Karpas-422 (cell line): ENCODE measurements at regions not wholly inside any gene's neighbourhood (a gene's known extent, or its start where the extent isn't known, plus 50 kb on each side); places are given as distances from the start of the nearest gene placed in this dataset.

Experiments
- DNase-seq: peaks from one replicate; pipeline ENCODE4 v3.0.0-alpha.2; 2015
- H2AFZ ChIP-seq: fragments of 200-600 bp; sonication (generic); 2 replicates; pipeline ENCODE4 v1.6.1; 2014; ENCODE audit warnings: antibody characterized with exemption, low read length, mixed read lengths
- H3K27ac ChIP-seq: fragments of 200-600 bp; sonication (generic); 2 replicates; pipeline ENCODE4 v1.5.1; 2014; ENCODE audit warnings: mild to moderate bottlenecking, low read length, moderate library complexity
- H3K27me3 ChIP-seq: fragments of 200-600 bp; sonication (generic); 2 replicates; pipeline ENCODE4 v1.6.1; 2014; ENCODE audit warnings: low read length, mixed read lengths
- H3K36me3 ChIP-seq: fragments of 200-600 bp; sonication (generic); 2 replicates; pipeline ENCODE4 v1.6.1; 2014; ENCODE audit warnings: low read length, mixed read lengths; ENCODE audit not compliant: insufficient read depth
- H3K4me1 ChIP-seq: fragments of 200-600 bp; sonication (generic); 2 replicates; pipeline ENCODE4 v1.6.1; 2014; ENCODE audit warnings: mild to moderate bottlenecking, low read length, mixed read lengths
- H3K4me2 ChIP-seq: fragments of 200-600 bp; sonication (generic); 2 replicates; pipeline ENCODE4 v1.6.1; 2014; ENCODE audit warnings: low read length, low read depth, mild to moderate bottlenecking; ENCODE audit not compliant: poor library complexity, severe bottlenecking
- H3K4me3 ChIP-seq: fragments of 200-600 bp; sonication (generic); 2 replicates; pipeline ENCODE4 v1.5.1; 2014; ENCODE audit warnings: mild to moderate bottlenecking, antibody characterized with exemption, low read length, mixed read lengths
- H3K79me2 ChIP-seq: fragments of 200-600 bp; sonication (generic); 2 replicates; pipeline ENCODE4 v1.6.1; 2014; ENCODE audit warnings: mild to moderate bottlenecking, low read length, mixed read lengths
- H3K9ac ChIP-seq: fragments of 200-600 bp; sonication (generic); 2 replicates; pipeline ENCODE4 v1.6.0; 2014; ENCODE audit warnings: low read length
- H3K9me2 ChIP-seq: fragments of 200-600 bp; sonication (generic), shearing (Covaris generic); replicated peaks from 2 replicates; pipeline ENCODE4 v1.6.0; 2014; ENCODE audit warnings: mild to moderate bottlenecking, low read length, moderate library complexity; ENCODE audit not compliant: insufficient read depth
- H3K9me3 ChIP-seq: fragments of 300-700, 200-600 bp; sonication (generic); 2 replicates; pipeline ENCODE4 v1.6.1; 2014; ENCODE audit warnings: low read length, mixed read lengths
- H4K20me1 ChIP-seq: fragments of 200-600 bp; sonication (generic); 2 replicates; pipeline ENCODE4 v1.6.1; 2014; ENCODE audit warnings: mild to moderate bottlenecking, antibody characterized with exemption, low read length, low read depth; ENCODE audit not compliant: insufficient read depth

DNA sequence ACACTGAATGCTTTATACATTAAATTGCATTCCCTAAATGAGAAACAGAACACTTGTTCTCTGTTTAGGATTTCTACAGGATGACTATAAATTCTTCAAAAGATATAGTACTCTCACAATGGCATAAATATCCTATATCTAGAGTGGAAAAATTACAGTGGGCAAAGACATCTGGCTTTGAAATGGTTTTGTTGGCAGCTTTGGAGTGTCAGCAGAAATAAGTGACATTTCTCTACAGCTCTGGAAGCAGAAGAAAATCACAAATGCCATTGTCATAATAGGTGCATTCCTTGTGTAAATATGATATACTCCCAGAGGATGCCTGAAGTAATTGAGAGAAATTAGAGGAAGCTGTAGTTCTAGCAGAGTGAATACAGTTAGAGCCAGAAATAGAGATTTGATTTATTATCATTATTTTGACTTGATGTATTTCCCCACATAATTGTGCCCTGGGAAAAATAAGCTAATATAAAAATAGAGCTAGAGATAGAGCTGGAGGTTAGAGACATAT is 95.9 kb upstream of the GALNTL6 start:
- no peak overlapping the region for H3K9ac ChIP-seq
- no peak overlapping the region for H3K4me2 ChIP-seq
- H3K4me1 ChIP-seq: no peaks in the 10 kb centered on the region
- no peaks in the 10 kb centered on the region for H3K27me3 ChIP-seq
- no peaks in the 10 kb centered on the region for H3K9me3 ChIP-seq
- H3K4me3 ChIP-seq: no peak overlapping the region
- H3K9me2 ChIP-seq: no peaks in the 10 kb centered on the region
- H2AFZ ChIP-seq: no peak overlapping the region
- no peaks in the 10 kb centered on the region for H3K36me3 ChIP-seq
- DNase-seq: no peak
- no peaks in the 10 kb centered on the region for H3K79me2 ChIP-seq
- no peaks in the 10 kb centered on the region for H4K20me1 ChIP-seq
- no peak overlapping the region for H3K27ac ChIP-seq

DNA sequence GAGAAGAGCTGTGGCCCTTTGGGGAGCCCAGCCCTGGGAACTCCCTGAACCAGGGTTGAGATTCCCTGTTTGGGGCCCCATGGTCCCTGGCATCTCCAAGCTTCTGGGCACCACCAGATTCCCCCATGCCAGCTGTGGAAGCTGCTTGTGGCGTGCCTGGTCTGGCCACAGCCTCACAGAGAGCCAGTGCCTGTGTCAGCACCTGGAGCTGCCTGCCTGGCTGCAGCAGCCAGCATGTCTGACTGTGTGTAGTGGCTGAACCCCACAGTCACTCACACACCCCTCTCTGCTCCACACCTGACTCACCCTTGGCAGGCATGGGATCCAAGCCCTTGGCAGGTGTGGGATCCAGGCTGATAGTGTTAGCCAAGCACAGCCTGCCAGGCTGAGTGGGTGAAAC is 97.2 kb upstream of the GALNTL6 start:
- H3K9ac ChIP-seq: no peak overlapping the region
- no peaks in the 10 kb centered on the region for H3K27me3 ChIP-seq
- H3K9me3 ChIP-seq: no peaks in the 10 kb centered on the region
- no peak overlapping the region for H3K4me3 ChIP-seq
- H3K36me3 ChIP-seq: no peaks in the 10 kb centered on the region
- no peak overlapping the region for H3K27ac ChIP-seq
- H3K4me2 ChIP-seq: no peak overlapping the region
- no peaks in the 10 kb centered on the region for H3K79me2 ChIP-seq
- no peak for DNase-seq
- H4K20me1 ChIP-seq: no peaks in the 10 kb centered on the region
- H2AFZ ChIP-seq: no peak overlapping the region
- no peaks in the 10 kb centered on the region for H3K9me2 ChIP-seq
- H3K4me1 ChIP-seq: no peaks in the 10 kb centered on the region

DNA sequence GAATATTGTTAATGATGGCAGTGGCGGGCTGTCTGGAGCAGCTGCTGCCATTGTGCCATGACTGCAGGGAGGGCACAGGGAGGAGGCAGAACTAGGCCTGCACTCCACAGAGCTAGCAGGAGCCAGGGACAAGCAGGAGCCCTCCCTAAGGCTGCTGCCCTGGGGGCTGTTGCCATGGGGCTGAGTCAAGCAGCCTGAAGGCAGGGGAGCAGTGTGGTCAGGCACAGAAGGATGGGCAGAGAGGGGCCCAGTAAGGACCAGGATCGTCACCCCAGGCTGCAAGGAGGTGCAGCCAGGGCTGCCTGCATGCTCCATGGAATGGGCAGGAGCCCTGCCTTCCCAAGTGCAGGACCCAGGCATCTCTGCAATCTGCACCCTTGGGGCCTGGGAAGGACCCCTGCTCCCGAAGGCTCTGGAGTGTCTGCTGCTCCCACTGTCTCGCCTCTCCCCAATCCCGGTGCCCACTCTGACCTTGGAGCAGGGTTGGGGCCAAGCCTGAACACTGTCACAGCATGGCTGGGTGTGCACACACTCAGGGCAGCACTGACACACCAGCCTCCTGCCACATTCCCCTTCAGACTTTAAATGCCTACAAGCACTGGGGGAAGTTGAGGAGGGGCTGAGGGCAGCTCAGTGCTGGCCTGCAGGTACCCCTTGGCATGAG is 98.3 kb upstream of the GALNTL6 start:
- Histone ChIP-seq H3K27me3 (no peaks in the 10 kb centered on the region), H3K4me1 (no peaks in the 10 kb centered on the region), H3K79me2 (no peaks in the 10 kb centered on the region), H3K9me2 (no peaks in the 10 kb centered on the region), H3K9me3 (no peaks in the 10 kb centered on the region), H3K4me2 (no peak overlapping the region), H3K4me3 (no peak overlapping the region), H3K36me3 (no peaks in the 10 kb centered on the region), H3K27ac (no peak overlapping the region), H3K9ac (no peak overlapping the region), H4K20me1 (no peaks in the 10 kb centered on the region), H2AFZ (no peak overlapping the region)
- DNase-seq: no peak

DNA sequence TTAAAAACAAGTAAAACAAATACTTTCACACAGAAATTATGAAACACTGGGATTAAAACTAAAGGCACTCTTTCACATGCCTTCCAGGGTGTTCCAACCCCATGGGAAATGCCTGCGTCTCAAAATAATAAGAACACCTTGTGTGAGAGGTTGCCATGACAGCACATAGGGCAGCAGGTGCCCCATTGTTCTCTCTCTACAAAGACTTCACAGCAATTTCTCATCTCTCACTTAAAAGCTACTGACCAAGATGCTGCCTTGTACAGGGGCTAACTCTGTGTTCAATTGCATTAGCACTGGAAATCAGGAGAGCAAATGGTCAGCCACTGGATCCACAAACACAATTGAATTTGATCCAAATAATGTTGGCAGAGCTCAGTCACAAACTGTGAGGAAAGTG is 102.5 kb upstream of the GALNTL6 start:
- Histone ChIP-seq H3K4me1 (no peaks in the 10 kb centered on the region), H3K27ac (no peak overlapping the region), H3K36me3 (no peaks in the 10 kb centered on the region), H4K20me1 (no peaks in the 10 kb centered on the region), H3K79me2 (no peaks in the 10 kb centered on the region), H3K27me3 (no peaks in the 10 kb centered on the region), H3K9me2 (no peaks in the 10 kb centered on the region), H2AFZ (no peak overlapping the region), H3K9ac (no peak overlapping the region), H3K9me3 (no peaks in the 10 kb centered on the region), H3K4me2 (no peak overlapping the region), H3K4me3 (no peak overlapping the region)
- no peak for DNase-seq

DNA sequence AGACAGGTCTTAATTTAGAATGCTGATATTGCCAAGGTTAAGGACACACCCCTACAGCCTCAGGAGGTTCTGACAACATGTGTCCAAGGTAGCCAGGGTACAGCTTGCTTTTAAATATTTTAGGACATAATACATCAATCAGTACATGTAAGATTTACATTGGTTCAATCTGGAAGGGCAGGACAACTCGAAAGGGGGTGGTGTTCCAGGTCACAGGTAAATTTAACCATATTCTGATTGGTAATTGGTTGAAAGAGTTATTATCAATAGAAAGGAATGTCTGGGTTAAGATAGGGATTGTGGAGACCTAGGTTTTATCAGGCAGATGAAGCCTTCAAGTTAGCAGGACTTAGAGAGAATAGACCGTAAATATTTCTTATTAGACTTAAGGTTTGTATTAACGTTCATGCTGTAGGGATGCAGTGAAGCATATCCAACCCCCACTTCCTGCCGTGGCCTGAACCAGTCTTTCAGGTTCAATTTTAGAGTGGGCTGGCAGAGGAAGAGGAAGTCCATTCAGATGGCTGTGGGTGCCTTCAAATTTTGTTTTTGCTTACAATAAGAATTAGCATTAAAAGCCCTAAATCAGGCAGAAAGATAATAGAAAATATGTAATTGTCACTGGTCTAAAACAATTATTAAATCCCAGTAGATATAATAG is 136.5 kb upstream of the GALNTL6 start:
- no peak overlapping the region for H3K4me3 ChIP-seq
- no peak for DNase-seq
- H3K79me2 ChIP-seq: no peaks in the 10 kb centered on the region
- no peaks in the 10 kb centered on the region for H4K20me1 ChIP-seq
- H3K4me2 ChIP-seq: no peak overlapping the region
- H3K36me3 ChIP-seq: no peaks in the 10 kb centered on the region
- no peak overlapping the region for H2AFZ ChIP-seq
- H3K9me3 ChIP-seq: no peaks in the 10 kb centered on the region
- H3K27me3 ChIP-seq: no peaks in the 10 kb centered on the region
- no peak overlapping the region for H3K9ac ChIP-seq
- H3K27ac ChIP-seq: no peak overlapping the region
- H3K4me1 ChIP-seq: no peaks in the 10 kb centered on the region
- H3K9me2 ChIP-seq: no peaks in the 10 kb centered on the region

DNA sequence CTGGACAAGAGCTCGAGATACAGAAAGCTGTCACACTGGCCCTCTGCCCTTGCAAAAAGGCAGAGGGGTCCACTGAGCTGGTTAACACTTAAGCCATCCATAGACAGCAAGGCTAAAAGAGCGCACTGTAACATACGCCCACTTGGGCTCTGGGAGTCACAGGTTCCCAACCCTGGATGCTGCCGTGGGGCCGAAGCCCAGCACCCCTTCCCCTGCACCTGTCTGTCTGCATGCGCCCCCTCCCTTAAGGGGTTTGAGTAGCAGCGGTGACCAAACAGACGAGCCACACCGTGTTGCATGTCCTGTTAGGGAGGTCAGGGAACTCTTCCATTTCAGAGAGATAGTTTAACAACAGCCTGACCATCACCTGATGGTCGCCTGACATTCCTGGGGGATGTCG is 138.4 kb upstream of the GALNTL6 start:
- H4K20me1 ChIP-seq: no peaks in the 10 kb centered on the region
- H3K27ac ChIP-seq: no peak overlapping the region
- no peak overlapping the region for H3K4me2 ChIP-seq
- no peak overlapping the region for H3K4me3 ChIP-seq
- H3K36me3 ChIP-seq: no peaks in the 10 kb centered on the region
- H2AFZ ChIP-seq: no peak overlapping the region
- no peak for DNase-seq
- H3K9me2 ChIP-seq: no peaks in the 10 kb centered on the region
- H3K4me1 ChIP-seq: no peaks in the 10 kb centered on the region
- H3K9me3 ChIP-seq: no peaks in the 10 kb centered on the region
- no peak overlapping the region for H3K9ac ChIP-seq
- no peaks in the 10 kb centered on the region for H3K27me3 ChIP-seq
- H3K79me2 ChIP-seq: no peaks in the 10 kb centered on the region

DNA sequence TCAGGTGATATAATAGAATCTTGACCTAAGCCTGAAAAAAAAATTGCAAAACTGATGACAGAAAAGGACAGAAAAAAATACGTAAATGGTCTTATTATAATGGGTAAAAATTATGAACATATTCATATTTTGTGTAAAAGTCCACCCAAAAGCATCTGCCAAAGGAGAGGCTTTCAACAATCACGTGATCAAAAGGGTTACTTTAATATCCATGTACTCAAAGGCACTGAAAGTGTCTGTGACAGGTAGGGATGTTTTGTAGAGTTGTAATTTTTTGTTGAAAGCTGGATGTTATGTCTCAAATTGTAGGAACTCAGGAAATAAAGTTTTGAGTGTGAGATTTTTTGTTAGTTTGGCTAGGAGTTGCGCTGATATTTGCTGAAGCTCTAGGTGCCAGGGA is 144.8 kb upstream of the GALNTL6 start:
- no peak overlapping the region for H3K9ac ChIP-seq
- H3K4me2 ChIP-seq: no peak overlapping the region
- H3K9me2 ChIP-seq: no peaks in the 10 kb centered on the region
- H3K4me3 ChIP-seq: no peak overlapping the region
- no peaks in the 10 kb centered on the region for H3K36me3 ChIP-seq
- H3K79me2 ChIP-seq: no peaks in the 10 kb centered on the region
- H4K20me1 ChIP-seq: no peaks in the 10 kb centered on the region
- DNase-seq: no peak
- no peaks in the 10 kb centered on the region for H3K27me3 ChIP-seq
- H3K27ac ChIP-seq: no peak overlapping the region
- no peaks in the 10 kb centered on the region for H3K9me3 ChIP-seq
- H2AFZ ChIP-seq: no peak overlapping the region
- H3K4me1 ChIP-seq: no peaks in the 10 kb centered on the region

DNA sequence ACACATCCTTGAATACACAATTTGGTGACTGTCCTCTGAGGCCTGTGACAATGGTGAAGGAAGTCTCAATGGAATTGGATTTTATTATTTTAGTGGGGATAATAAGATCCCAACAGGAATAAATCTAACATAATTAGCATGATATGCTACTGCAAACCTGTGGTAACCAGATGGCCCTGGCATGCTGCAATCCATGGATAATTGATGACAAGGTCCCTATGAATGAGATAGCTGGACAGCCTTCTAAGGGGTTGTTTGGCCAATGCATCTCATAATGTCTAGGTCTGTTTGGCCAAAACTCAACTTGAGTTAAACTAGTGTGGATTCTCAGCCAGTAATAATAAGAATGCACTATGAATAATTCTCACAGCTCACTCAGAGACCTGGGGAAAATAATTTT is 145.3 kb upstream of the GALNTL6 start:
- Histone ChIP-seq H3K9me3 (no peaks in the 10 kb centered on the region), H3K9ac (no peak overlapping the region), H4K20me1 (no peaks in the 10 kb centered on the region), H3K4me1 (no peaks in the 10 kb centered on the region), H3K4me2 (no peak overlapping the region), H2AFZ (no peak overlapping the region), H3K9me2 (no peaks in the 10 kb centered on the region), H3K79me2 (no peaks in the 10 kb centered on the region), H3K4me3 (no peak overlapping the region), H3K27ac (no peak overlapping the region), H3K36me3 (no peaks in the 10 kb centered on the region), H3K27me3 (no peaks in the 10 kb centered on the region)
- DNase-seq: no peak
